ENCODE measurements at regions not wholly inside any gene's neighbourhood (a gene's known extent, or its start where the extent isn't known, plus 50 kb on each side); places are given as distances from the start of the nearest gene placed in this dataset.

DNA sequence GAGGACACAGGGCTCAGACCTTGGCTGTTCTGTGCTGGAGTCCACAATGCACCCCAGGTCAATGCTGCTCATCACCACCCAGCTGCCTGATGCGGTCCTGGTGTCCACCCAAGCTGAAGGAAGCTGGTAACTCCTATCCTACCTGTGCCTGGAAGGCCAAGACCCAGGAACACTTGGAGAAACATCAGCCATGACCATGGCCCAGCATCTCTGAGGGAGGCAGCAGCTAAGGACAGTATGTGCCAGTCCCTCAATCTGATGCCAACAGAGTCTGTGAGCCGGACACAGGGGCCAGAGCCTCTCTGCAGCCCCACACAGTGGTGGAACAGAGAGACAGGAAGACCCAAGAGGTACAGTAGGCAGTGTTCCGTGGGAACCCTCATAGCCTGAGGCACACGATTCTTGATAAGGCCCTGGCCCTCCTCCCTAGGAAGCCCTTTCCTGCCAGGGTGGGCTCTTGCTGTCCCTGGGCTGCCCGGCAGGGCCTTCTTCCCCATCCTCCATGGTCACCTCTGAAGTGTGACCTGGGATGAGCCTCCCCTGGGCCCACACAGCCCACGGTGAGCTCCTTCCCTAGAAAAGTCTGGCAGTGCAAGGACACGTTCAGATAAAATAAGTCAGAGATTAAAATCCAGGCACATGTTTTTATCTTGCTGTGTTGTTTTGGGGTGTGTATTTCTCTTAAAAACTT is 170.7 kb downstream of the THBS2 start:
- H3K27me3 Mint-ChIP-seq (ENCODE audit: low read depth) = no peaks in the 10 kb centered on the region
- no peaks in the 10 kb centered on the region for H3K36me3 Mint-ChIP-seq (ENCODE audit: low read depth)
- intact Hi-C loops (cut with micrococcal nuclease) = no loop called here
- H3K4me3 Mint-ChIP-seq (ENCODE audit: low read depth) = no peak overlapping the region
- H3K27ac Mint-ChIP-seq = no peak overlapping the region
- H3K9me3 Mint-ChIP-seq = no peaks in the 10 kb centered on the region
- DNase-seq (ENCODE audit: low spot score) = no peak
- no peaks in the 10 kb centered on the region for H3K4me1 Mint-ChIP-seq (ENCODE audit: low read depth)

- no peaks in the 10 kb centered on the region for H3K27me3 Mint-ChIP-seq (ENCODE audit: low read depth)
- intact Hi-C loops (cut with micrococcal nuclease) = no loop called here
- no peaks in the 10 kb centered on the region for H3K9me3 Mint-ChIP-seq
- no peak for DNase-seq (ENCODE audit: low spot score)
- H3K36me3 Mint-ChIP-seq (ENCODE audit: low read depth) = no peaks in the 10 kb centered on the region
- no peak overlapping the region for H3K27ac Mint-ChIP-seq
- H3K4me3 Mint-ChIP-seq (ENCODE audit: low read depth) = no peak overlapping the region
- no peaks in the 10 kb centered on the region for H3K4me1 Mint-ChIP-seq (ENCODE audit: low read depth)
Observed at GRCh38 chr6:169082093-169082492, 171.6 kb downstream of the THBS2 start.

DNA sequence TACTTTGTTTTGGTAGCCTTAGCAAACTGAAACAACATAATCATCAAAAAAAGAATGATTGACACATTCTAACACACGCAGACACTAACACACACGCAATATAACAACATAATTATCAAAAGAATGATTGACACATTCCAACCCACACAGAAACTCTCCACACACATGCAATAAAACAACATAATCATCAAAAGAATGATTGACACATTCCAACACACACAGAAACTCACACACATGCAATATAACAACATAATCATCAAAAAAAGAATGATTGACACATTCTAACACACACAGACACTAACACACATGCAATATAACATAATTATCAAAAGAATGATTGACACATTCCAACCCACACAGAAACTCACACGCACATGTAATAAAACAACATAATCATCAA is 172.4 kb downstream of the THBS2 start:
- Mint-ChIP-seq H3K27ac (no peak overlapping the region), H3K36me3 (ENCODE audit: low read depth) (no peaks in the 10 kb centered on the region), H3K9me3 (no peaks in the 10 kb centered on the region), H3K4me3 (ENCODE audit: low read depth) (no peak overlapping the region), H3K27me3 (ENCODE audit: low read depth) (no peaks in the 10 kb centered on the region), H3K4me1 (ENCODE audit: low read depth) (no peaks in the 10 kb centered on the region)
- intact Hi-C loops (cut with micrococcal nuclease) = no loop called here
- DNase-seq (ENCODE audit: low spot score) = no peak

DNA sequence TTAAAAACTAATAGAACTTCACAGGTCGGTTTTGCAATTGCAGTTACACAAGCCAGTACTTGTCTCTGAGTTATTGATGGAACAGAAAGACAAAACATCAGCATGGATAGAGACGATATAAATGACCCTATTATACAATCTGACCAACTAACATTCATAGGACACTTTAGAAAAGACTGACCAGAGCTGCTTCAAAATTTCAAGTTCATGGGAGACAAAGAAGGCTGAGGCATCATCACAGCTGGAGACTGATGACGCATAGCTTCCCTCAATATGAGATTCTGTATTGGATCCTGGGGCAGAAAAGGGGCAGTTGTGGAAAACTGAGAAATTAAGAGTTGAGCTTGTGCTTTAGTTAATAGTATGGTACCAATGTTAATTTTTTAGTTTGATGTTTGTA is 174.0 kb downstream of the THBS2 start:
- no peak overlapping the region for H3K4me3 Mint-ChIP-seq (ENCODE audit: low read depth)
- no peaks in the 10 kb centered on the region for H3K4me1 Mint-ChIP-seq (ENCODE audit: low read depth)
- intact Hi-C loops (cut with micrococcal nuclease) = no loop called here
- no peaks in the 10 kb centered on the region for H3K36me3 Mint-ChIP-seq (ENCODE audit: low read depth)
- no peak overlapping the region for H3K27ac Mint-ChIP-seq
- H3K27me3 Mint-ChIP-seq (ENCODE audit: low read depth) = no peaks in the 10 kb centered on the region
- no peaks in the 10 kb centered on the region for H3K9me3 Mint-ChIP-seq
- no peak for DNase-seq (ENCODE audit: low spot score)

GRCh38 chr6:169078399-169079145 is 175.1 kb downstream of the THBS2 start:
- intact Hi-C loops (cut with micrococcal nuclease) = no loop called here
- Mint-ChIP-seq H3K9me3 (no peaks in the 10 kb centered on the region), H3K36me3 (ENCODE audit: low read depth) (no peaks in the 10 kb centered on the region), H3K27me3 (ENCODE audit: low read depth) (no peaks in the 10 kb centered on the region), H3K27ac (no peak overlapping the region), H3K4me3 (ENCODE audit: low read depth) (no peak overlapping the region), H3K4me1 (ENCODE audit: low read depth) (no peaks in the 10 kb centered on the region)
- no peak for DNase-seq (ENCODE audit: low spot score)

- Mint-ChIP-seq H3K27me3 (ENCODE audit: low read depth) (no peaks in the 10 kb centered on the region), H3K9me3 (no peaks in the 10 kb centered on the region)
- intact Hi-C loops (cut with micrococcal nuclease) = no loop called here
Observed at GRCh38 chr6:169075915-169076654, 177.6 kb downstream of the THBS2 start.

GRCh38 chr6:169075211-169075914 is 178.3 kb downstream of the THBS2 start:
- no peaks in the 10 kb centered on the region for H3K36me3 Mint-ChIP-seq (ENCODE audit: low read depth)
- DNase-seq (ENCODE audit: low spot score) = no peak
- intact Hi-C loops (cut with micrococcal nuclease) = no loop called here
- no peak overlapping the region for H3K4me3 Mint-ChIP-seq (ENCODE audit: low read depth)
- H3K9me3 Mint-ChIP-seq = no peaks in the 10 kb centered on the region
- no peak overlapping the region for H3K27ac Mint-ChIP-seq
- no peaks in the 10 kb centered on the region for H3K4me1 Mint-ChIP-seq (ENCODE audit: low read depth)
- H3K27me3 Mint-ChIP-seq (ENCODE audit: low read depth) = no peaks in the 10 kb centered on the region

More at GRCh38 chr6:169075915-169076654, 177.6 kb downstream of the THBS2 start:
- Mint-ChIP-seq H3K4me1 (ENCODE audit: low read depth) (no peaks in the 10 kb centered on the region), H3K27ac (no peak overlapping the region), H3K36me3 (ENCODE audit: low read depth) (no peaks in the 10 kb centered on the region), H3K4me3 (ENCODE audit: low read depth) (no peak overlapping the region)
- DNase-seq (ENCODE audit: low spot score) = no peak

DNA sequence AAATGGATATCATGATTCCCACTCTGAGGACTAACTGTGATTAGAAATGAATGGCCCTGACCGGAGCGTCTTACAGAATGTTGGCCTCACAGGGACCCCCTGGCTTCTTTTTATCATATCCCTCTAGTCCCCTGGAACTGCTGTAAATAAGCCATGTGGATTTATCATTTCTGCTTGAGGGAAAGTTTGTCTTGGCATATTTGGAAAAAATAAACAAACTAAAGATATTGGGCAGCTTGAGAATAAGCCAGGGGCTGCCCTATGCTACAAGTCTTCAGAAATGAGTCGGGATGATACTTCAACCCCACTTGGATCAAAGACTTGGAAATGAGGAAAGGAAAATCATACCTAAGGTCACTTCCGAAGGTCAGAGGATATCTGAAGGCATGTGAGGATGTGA is 179.1 kb downstream of the THBS2 start:
- no peak for DNase-seq (ENCODE audit: low spot score)
- Mint-ChIP-seq H3K36me3 (ENCODE audit: low read depth) (no peaks in the 10 kb centered on the region), H3K9me3 (no peaks in the 10 kb centered on the region), H3K27ac (no peak overlapping the region), H3K27me3 (ENCODE audit: low read depth) (no peaks in the 10 kb centered on the region), H3K4me1 (ENCODE audit: low read depth) (no peaks in the 10 kb centered on the region), H3K4me3 (ENCODE audit: low read depth) (no peak overlapping the region)
- intact Hi-C loops (cut with micrococcal nuclease) = no loop called here

DNA sequence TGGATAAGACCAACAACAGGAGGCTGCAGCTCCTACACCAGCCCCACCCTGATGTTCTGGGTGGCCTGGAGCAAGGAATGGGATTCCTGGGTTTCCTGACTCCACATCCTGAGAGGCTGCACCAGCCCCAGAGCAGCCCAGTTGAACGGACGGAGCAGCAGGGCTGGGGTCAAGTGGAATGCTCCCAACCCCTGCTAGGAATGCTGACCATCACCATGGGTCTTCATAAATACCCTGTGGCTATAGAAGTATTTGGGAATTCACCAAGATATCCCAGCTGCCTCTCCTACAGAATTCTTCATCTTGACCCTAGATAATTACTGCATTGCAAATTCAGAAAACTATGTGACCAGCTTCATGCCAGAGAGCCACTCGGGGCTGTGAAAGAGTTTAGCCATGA is 180.3 kb downstream of the THBS2 start:
- H3K36me3 Mint-ChIP-seq (ENCODE audit: low read depth) = no peaks in the 10 kb centered on the region
- H3K4me3 Mint-ChIP-seq (ENCODE audit: low read depth) = no peak overlapping the region
- intact Hi-C loops (cut with micrococcal nuclease) = no loop called here
- no peaks in the 10 kb centered on the region for H3K9me3 Mint-ChIP-seq
- H3K27ac Mint-ChIP-seq = no peak overlapping the region
- no peak for DNase-seq (ENCODE audit: low spot score)
- H3K4me1 Mint-ChIP-seq (ENCODE audit: low read depth) = no peaks in the 10 kb centered on the region
- H3K27me3 Mint-ChIP-seq (ENCODE audit: low read depth) = no peaks in the 10 kb centered on the region

- intact Hi-C loops (cut with micrococcal nuclease) = no loop called here
- Mint-ChIP-seq H3K9me3 (no peaks in the 10 kb centered on the region), H3K4me1 (ENCODE audit: low read depth) (no peaks in the 10 kb centered on the region), H3K36me3 (ENCODE audit: low read depth) (no peaks in the 10 kb centered on the region), H3K27ac (no peak overlapping the region), H3K27me3 (ENCODE audit: low read depth) (no peaks in the 10 kb centered on the region), H3K4me3 (ENCODE audit: low read depth) (no peak overlapping the region)
- DNase-seq (ENCODE audit: low spot score) = no peak
Observed at GRCh38 chr6:169072127-169073042, 181.3 kb downstream of the THBS2 start.

DNA sequence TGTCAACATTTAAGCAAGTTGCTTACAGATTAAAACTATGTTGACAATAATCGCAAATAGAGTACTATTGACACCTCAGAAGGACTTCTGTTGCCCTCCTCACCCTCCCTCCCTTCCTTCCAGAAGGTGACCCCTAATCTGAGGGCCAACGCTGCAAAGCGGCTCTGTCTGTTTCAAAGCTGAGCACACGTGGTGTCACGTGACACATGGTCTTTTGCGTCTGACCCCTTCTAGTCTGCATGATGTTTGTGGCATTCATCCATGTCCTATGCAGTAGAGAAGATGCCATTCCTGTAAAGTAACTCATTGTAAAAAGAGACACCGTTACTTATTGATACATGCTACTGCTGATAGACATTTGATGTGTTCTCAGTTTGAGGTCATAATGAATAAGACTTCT is 182.3 kb downstream of the THBS2 start:
- Mint-ChIP-seq H3K4me1 (ENCODE audit: low read depth) (no peaks in the 10 kb centered on the region), H3K4me3 (ENCODE audit: low read depth) (no peak overlapping the region), H3K27ac (no peak overlapping the region), H3K27me3 (ENCODE audit: low read depth) (no peaks in the 10 kb centered on the region), H3K9me3 (no peaks in the 10 kb centered on the region), H3K36me3 (ENCODE audit: low read depth) (no peaks in the 10 kb centered on the region)
- intact Hi-C loops (cut with micrococcal nuclease) = no loop called here
- no peak for DNase-seq (ENCODE audit: low spot score)

Data from activated T-helper 2 cell treated with anti-CD3 and anti-CD28 coated beads, Interferon-gamma antibody, Interleukin-2, Interleukin-4, amounts not matched to agents 10 μg/mL and 5 μg/mL and 100 μg/mL, durations not matched to agents 14 hours and 24 hours and 36 hours (primary cell).